ENCODE measurements at regions not wholly inside any gene's neighbourhood (a gene's known extent, or its start where the extent isn't known, plus 50 kb on each side); places are given as distances from the start of the nearest gene placed in this dataset.

DNA sequence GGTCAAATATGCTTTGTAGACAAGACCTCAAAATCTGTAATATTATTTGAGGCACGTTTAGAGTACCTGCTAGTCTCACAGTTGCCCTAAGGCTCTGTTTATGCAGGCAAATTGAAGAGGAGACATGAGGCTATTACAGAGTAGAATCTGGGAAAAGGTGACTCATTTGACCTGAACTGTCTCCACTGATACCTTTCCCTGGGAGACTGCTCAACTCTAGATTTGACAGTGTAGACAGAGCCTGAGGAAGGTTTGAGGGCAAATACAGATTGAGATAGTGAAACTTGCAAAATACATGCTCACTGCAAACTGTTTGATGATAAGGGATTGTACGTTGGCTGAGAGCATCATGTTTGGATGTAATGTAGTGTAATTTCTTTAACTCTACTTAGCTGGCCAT lies 1266.6 kb upstream of the CDH8 start:
- TF ChIP-seq, protein P1, sequence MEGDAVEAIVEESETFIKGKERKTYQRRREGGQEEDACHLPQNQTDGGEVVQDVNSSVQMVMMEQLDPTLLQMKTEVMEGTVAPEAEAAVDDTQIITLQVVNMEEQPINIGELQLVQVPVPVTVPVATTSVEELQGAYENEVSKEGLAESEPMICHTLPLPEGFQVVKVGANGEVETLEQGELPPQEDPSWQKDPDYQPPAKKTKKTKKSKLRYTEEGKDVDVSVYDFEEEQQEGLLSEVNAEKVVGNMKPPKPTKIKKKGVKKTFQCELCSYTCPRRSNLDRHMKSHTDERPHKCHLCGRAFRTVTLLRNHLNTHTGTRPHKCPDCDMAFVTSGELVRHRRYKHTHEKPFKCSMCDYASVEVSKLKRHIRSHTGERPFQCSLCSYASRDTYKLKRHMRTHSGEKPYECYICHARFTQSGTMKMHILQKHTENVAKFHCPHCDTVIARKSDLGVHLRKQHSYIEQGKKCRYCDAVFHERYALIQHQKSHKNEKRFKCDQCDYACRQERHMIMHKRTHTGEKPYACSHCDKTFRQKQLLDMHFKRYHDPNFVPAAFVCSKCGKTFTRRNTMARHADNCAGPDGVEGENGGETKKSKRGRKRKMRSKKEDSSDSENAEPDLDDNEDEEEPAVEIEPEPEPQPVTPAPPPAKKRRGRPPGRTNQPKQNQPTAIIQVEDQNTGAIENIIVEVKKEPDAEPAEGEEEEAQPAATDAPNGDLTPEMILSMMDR (IDR thresholded peaks at IDR 0.05; ENCODE audit: low read depth, low read length, poor library complexity, severe bottlenecking) = no peak
- no peak for TF ChIP-seq EZH2phosphoT487 (IDR thresholded peaks at IDR 0.05; ENCODE audit: borderline replicate concordance, low read length)

Measured in DOHH2 (cell line).